Retina (tissue), 1 donor: ENCODE measurements at regions not wholly inside any gene's neighbourhood (a gene's known extent, or its start where the extent isn't known, plus 50 kb on each side); places are given as distances from the start of the nearest gene placed in this dataset.

Experiments used
- DNase-seq: peaks from one replicate; pipeline ENCODE4 v3.0.0-alpha.2; 2016

- DNase-seq = no peak
These were observed 165.7 kb upstream of the DMRT1 start for GRCh38 chr9:675697-676370.

- DNase-seq = no peak
These were observed 164.6 kb upstream of the DMRT1 start for GRCh38 chr9:676780-677438.

GRCh38 chr9:677461-678097, 163.9 kb upstream of the DMRT1 start:
- no peak for DNase-seq

- no peak for DNase-seq
These were observed 162.6 kb upstream of the DMRT1 start for GRCh38 chr9:678897-679296.

- no peak for DNase-seq
These were observed 162.0 kb upstream of the DMRT1 start for GRCh38 chr9:679462-679861.

- DNase-seq = no peak
These were observed 161.4 kb upstream of the DMRT1 start for GRCh38 chr9:680106-680505.

- DNase-seq = no peak
These were observed 158.6 kb upstream of the DMRT1 start for GRCh38 chr9:682633-683508.

- no peak for DNase-seq
These were observed 157.9 kb upstream of the DMRT1 start for GRCh38 chr9:683509-684021.

- peak; percentile 32 for DNase-seq
These were observed 157.2 kb upstream of the DMRT1 start for GRCh38 chr9:684054-684890.

GRCh38 chr9:684941-685340, 156.6 kb upstream of the DMRT1 start:
- no peak for DNase-seq

- DNase-seq = no peak
These were observed 155.1 kb upstream of the DMRT1 start for GRCh38 chr9:686321-686813.

GRCh38 chr9:687034-687785, 154.3 kb upstream of the DMRT1 start:
- DNase-seq = no peak

- DNase-seq = no peak
These were observed 153.5 kb upstream of the DMRT1 start for GRCh38 chr9:687994-688393.

GRCh38 chr9:690517-691111, 150.9 kb upstream of the DMRT1 start:
- no peak for DNase-seq

GRCh38 chr9:691825-692400, 149.6 kb upstream of the DMRT1 start:
- no peak for DNase-seq

GRCh38 chr9:692636-693129, 148.8 kb upstream of the DMRT1 start:
- no peak for DNase-seq

- peak; percentile 35 for DNase-seq
These were observed 148.1 kb upstream of the DMRT1 start for GRCh38 chr9:693201-694091.

- no peak for DNase-seq
These were observed 147.4 kb upstream of the DMRT1 start for GRCh38 chr9:694092-694402.
